Stimulated activated CD4-positive, alpha-beta T cell treated with anti-CD3 and anti-CD28 coated beads, Interleukin-2, amount 100 ng/mL, for 48 hours (primary cell): ENCODE measurements at regions not wholly inside any gene's neighbourhood (a gene's known extent, or its start where the extent isn't known, plus 50 kb on each side); places are given as distances from the start of the nearest gene placed in this dataset.

Experiments
- DNase-seq, 2 donors: peaks; one replicate each; pipeline ENCODE4 v3.0.0-alpha.2; 2020

DNA sequence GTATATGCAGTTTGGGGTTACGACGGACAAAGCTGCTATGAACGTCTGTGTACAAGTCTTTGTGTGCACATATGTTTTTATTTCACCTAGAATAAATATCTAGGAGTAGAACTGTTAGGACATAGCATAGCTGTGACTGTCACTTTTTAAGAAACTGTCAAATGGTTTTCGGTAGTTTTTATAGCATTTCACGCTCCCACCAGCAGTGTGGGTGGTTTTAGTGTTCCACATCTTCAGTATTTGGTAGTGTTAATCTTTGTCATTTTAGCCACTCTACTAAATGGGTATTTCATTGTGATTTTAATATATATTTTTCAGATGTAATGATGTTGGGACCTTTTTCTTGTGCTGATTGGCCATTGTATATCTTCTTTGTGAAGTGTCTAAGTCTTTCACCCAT lies 109.1 kb upstream of the BCAT1 start:
- no peak for DNase-seq

GRCh38 chr12:25056486-25057130 lies 107.7 kb upstream of the BCAT1 start:
- DNase-seq, result no peak

DNA sequence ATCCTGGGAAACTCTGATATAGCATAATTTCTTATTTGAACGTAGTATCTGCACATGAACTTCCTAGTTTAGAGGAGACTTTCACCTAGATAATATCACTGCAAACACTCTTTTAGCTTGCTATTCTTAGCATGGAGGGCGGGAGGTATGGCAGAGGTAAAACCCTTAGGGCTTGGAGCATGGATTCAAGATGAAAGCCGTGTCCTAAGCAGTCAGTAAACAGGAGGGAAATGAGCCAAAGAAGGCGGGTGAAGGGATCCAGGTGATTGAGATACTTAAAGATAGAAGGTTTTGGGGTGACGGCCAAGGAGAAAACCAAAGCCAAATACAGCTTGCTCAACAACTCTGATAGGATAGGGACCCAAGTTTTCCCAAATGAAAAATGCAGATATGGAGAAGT lies 107.1 kb upstream of the BCAT1 start:
- DNase-seq, result no peak

DNA sequence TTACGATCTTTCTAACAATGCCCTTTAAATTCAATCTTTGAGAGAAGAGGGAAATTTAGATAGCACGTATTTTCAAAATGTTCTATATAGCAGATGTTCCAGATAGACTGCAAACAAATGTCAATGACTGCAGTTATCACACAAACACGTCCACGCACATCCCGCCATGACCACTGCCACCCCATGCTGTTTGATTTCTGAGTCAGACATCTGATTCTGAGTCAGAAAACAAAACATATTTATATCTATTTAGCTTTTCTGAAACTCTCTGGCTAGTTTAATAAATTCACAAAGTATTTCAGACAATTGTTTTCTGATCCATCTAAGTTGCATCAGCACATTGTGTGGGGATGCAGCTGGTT lies 105.9 kb upstream of the BCAT1 start:
- DNase-seq, result peak; percentile 28 to 48

- DNase-seq, result no peak
Measured at GRCh38 chr12:25054076-25054782, 105.3 kb upstream of the BCAT1 start.

GRCh38 chr12:25052914-25053211 lies 104.0 kb upstream of the BCAT1 start:
- DNase-seq, result no peak

DNA sequence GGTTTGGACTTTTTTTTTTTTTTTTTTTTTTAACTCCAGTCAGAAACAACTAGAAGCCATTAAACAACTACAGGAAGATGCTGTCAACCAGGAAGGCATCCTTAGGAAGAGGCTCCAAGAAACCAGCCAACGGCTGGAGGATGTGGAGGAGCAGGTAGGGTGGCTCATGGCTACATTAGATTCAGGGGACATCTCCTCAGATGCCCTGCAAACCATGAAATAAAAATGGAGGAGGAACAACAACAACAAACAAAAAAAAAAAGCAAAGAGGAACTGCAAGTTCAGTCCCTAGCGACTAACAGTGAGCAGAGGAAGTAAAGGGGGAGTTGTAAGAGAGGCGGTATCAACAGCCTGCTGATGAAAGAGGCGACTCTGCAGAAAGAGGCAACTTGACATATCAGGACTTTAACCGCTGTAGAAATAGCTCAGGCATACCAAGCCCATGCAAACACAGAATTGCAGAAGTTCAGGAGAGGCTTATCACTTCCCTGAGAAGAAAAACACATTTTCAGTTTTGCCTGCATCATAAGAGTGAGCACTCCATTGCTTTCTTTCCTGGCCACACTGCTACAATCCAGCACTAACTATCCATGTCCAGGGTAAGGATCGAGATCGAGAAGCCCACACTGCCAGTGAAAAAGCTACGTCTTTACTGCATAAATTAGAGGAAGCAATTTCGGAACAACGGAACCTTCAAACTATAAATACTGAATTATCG lies 103.5 kb upstream of the BCAT1 start:
- peak in 1 of 2 donors; percentile 18 for DNase-seq

DNA sequence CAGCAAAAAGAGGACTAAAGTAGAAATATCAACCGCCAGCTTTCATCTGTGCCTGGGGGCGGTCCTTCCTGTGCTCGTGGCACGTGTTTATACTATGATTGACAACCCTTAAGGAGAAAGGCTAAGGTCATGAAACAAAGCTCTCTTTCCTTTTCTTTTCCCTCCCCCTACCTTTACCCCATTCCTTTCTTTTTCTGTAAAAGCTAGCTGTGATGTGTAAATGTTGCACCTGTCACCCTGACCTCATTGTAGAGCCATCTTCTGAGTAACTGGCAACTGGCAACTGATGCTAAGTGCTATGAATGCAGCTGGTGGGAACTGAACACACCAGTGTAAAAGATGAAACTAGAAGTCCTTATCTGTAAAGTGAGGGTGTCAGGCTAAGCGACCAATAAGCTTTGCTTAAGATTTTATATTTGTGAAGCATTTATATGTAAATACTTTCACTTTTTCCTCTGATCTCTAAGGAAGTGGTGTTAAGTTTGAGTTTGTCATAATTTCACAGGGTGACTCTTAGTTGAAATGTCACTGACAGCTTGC lies 102.8 kb upstream of the BCAT1 start:
- peak; percentile 29 to 31 for DNase-seq

DNA sequence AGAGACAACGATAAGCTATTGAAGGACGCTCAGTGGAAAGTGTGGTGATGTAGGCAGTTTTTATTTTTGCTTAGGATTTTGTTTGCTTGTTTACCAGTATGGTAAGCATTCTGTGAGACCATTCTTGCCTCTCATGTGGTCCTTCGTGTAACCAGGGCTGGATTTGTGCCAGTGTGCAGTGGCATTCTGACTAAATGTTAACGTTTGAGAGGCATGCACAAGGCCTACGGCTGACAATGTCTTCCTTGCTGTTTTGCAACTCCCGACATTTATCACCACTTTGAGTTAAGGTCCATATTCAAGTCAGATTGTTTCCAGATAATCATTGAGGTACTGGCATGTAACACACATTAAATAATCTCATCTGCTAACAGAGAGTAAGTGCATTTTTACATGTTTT lies 102.3 kb upstream of the BCAT1 start:
- DNase-seq, result no peak

GRCh38 chr12:25045869-25046268 lies 97.0 kb upstream of the BCAT1 start:
- no peak for DNase-seq

DNA sequence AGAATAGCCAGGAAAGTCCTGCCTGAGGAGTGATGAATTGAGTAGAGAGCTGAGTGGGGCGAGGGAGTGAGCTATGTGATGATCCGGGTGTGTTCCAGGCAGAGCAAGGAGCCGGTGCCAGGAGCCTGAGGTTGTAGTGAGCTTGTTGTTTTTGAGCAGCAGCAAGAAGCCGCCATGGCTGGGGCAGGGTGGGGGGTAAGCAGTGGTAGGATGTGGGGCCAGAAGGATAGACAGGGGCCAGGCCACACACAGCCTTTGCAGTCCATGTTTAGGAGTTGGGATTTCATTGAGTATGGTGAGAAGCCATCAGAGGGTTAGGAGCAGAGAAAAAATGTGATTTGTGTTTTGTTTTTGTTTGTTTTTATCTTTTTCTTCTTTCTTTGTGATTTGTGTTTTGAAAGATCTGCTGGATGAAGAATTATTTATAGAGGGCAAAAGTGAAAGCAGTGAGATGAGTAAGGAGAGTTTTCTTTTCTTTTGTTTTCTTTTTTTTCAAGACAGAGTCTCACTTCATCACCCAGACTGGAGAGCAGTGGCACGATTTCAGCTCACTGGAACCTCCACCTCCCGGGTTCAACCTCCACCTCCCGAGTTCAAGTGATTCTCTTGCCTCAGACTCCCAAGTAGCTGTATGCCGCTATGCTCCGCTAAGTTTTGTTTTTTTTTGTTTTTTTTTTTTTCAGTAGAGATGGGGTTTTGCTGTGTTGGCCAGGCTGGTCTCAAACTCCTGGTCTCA lies 92.3 kb upstream of the BCAT1 start:
- no peak for DNase-seq

DNA sequence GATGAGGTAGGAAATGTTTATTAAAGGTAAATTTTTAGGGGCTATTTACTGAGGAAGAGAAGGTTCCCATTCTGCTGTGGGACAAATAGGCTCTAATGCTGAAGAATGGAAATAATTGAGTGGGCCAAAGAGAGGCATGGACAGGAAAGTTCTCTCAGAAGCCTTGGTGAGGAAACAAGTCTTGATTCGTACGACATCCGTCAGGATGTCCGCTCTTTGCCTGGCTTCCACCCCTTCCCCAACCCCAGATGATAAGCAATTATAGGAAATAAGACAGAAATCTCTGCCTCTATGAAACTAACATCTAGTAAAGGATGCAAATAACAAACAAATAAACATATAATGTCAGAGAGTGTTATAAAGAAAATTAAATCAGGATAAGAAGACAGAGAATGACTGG lies 91.7 kb upstream of the BCAT1 start:
- DNase-seq, result no peak

DNA sequence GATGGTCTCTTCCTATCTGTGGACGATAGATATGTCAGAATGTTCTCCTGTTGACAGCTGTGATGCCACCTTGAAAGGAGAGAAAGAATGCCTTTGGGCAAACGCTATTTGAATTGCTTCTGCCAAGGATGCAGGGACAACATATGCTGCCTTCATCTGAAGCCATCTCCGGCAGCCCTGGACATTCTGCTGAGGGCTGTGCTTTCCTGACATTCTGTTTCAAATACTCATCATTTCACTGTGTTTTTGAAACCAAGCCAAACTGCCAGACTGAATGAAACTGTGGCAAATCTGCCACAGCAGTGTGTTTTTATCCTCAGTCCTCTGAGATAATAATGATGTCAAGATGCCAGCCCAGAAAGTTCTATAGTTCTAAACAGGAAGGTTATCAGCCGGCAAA lies 85.8 kb upstream of the BCAT1 start:
- no peak for DNase-seq

GRCh38 chr12:25025951-25026490 lies 77.1 kb upstream of the BCAT1 start:
- no peak for DNase-seq

DNA sequence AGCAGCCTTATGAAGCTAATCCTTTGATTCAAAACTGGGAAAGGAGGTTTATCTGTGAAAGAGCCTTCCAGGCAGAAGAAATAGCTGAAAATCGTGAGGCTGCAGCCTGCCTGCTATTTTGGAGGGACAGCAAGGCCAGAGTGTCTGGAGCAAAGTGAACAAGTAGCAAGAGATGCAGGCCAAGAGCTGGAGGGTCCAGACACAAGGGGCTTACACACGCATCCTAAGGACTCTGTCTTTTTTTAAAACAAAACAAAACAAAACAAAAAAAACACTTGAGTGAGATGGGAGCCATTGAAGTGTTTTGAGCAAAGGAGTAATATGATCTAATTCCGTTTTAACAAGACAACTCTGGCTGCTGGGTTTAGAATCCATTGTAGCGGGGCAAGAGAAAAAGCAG lies 76.4 kb upstream of the BCAT1 start:
- DNase-seq, result no peak

- no peak for DNase-seq
Measured at GRCh38 chr12:25023808-25024207, 74.9 kb upstream of the BCAT1 start.

DNA sequence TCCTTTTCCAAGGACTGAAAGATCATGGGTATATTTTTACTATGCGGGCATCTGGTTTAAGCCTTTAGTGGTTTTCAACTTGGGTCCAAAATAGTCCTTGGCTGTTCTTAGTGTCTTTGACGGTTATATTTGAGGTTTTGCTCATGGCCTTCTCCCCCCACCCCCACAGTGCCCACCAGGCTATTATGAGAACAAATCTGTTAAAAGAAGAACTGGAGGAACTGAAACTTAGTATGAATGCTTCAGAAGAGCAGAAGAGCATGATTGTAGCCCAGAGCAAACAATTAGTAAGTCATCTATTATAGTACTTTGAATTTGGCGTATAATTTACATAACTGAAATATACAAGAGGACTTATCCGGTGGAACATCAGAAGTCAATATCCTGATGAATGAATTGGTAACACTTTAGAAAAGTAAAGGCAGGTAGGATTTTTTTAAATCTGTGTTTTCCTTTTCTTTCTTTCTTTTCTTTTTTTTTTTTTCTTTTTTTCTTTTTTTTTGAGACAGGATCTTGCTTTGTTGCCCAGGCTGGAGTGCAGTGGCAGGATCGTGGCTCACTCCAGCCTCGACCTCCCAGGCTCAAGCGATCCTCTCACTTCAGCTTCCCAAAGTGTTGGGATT lies 71.8 kb upstream of the BCAT1 start:
- no peak for DNase-seq

DNA sequence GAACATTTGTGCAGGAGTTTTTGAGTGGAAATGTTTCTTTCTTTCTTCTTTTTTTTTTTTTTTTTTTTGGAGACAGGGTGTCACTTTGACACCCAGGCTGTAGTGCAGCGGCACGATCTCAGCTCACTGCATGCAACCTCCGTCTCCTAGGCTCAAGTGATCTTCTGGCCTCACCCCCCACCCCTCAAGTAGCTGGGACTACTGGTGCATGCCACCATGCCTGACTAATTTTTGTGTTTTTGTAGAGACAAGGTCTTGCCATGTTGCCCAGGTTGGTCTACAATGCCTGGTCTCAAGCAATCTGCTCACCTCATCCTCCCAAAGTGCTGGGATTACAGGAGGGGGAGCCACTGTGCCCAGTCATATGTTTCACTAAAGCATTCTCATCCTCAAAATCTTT lies 69.2 kb upstream of the BCAT1 start:
- no peak for DNase-seq

DNA sequence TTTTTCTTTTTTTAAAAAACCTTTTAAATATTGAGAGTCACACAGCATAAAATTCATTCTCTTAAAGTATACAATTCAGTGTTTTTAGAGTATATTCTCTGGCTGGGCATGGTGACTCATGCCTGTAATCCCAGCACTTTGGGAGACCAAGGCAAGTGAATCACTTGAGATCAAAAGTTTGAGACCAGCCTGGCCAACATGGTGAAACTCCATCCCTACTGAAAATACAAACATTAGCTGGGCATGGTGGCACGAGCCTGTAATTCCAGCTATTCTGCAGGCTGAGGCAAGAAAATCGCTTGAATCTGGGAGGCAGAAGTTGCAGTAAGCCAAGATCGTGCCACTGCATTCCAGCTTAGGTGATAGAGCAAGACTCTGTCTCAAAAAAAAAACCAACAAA lies 68.4 kb upstream of the BCAT1 start:
- DNase-seq, result no peak

- DNase-seq, result no peak
Measured at GRCh38 chr12:25014961-25015360, 66.1 kb upstream of the BCAT1 start.

DNA sequence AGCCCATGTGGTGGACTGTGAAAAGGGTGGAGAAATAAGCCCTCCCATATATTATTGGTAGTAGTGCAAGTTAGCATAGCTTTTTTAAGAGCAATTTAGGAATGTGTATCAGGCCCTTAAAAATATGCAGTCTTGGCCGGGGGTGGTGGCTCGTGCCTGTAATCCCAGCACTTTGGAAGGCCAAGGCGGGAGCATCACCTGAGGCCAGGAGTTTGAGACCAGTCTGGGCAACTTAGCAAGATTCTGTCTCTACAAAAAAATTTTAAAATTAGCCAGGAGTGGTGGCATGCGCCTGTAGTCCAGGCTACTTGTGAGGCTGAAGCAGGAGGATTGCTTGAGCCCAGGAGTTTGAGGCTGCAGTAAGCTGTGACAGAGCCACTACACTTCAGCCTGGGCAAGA lies 64.2 kb upstream of the BCAT1 start:
- DNase-seq, result no peak

GRCh38 chr12:25009496-25010092 lies 60.7 kb upstream of the BCAT1 start:
- no peak for DNase-seq
